ENCODE measurements at regions not wholly inside any gene's neighbourhood (a gene's known extent, or its start where the extent isn't known, plus 50 kb on each side); places are given as distances from the start of the nearest gene placed in this dataset.

DNA sequence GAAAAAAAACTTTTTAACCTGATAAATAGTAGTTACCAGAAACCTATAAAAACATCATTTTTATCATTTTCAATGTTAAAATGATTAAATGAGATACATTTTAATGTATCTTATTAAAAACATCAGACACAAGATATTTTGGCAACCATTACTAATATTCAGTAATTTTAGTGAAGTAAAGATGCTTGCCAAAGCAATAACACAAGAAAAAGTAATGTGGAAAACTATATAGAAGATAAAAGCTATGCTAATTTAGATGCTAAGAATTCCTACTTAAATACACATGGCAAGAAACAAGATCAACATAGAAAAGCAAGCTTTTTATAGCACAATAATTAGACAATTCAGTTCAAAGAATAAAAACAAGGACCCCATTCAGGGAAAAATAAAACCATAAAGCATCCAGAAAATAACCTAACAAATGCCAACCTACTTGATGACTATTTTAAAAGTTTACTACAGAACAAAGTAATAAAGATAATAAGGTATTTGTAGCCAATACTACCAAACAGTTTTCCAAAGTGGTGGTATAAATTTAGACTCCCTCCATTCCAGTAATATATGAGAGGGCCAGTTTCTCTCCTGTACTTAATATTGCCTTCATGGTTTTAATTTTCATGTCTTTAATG lies 489.5 kb downstream of the CDH2 start:
- Mint-ChIP-seq H3K27ac (no peak overlapping the region), H3K4me1 (no peaks in the 10 kb centered on the region), H3K27me3 (ENCODE audit: low read depth in 3 of 3) (no peaks in the 10 kb centered on the region), H3K4me3 (no peak overlapping the region), H3K9me3 (peaks cover 0 to 24% (median 4%) of the 10 kb centered on the region in 6 donors), H3K36me3 (no peaks in the 10 kb centered on the region)
- DNase-seq = no peak

DNA sequence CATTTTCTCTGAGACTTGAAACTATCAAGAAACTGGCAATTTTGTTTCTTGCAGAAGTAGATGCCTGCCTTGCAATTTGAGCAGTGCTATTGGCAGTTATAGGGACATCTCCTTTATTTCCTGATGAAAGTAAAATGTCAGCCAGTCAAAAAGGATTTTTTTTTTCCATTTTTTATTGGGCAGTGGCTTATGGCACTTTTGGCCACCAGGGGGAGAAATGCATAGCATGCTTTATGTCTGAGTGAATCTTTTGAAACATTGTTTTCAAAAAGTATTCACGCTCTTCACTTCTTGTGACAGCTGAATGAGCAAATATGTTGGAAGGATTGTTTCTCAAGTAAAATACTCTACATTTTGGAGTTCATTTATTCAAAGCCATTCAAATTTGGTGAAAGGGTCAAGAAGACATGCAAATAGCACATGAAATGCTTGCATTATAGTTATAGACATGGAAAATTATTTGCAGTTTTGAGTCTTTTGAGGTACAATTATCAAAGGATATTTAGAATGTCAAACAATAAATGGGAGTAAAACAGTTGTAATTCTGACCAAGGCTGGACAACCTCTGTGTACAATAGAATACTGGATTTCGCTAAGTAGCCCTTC lies 491.0 kb downstream of the CDH2 start:
- Mint-ChIP-seq H3K4me3 (no peak overlapping the region), H3K27me3 (ENCODE audit: low read depth in 3 of 3) (no peaks in the 10 kb centered on the region), H3K9me3 (peaks cover 0 to 15% (median 4%) of the 10 kb centered on the region in 6 donors), H3K27ac (no peak overlapping the region), H3K4me1 (no peaks in the 10 kb centered on the region), H3K36me3 (no peaks in the 10 kb centered on the region)
- no peak for DNase-seq

DNA sequence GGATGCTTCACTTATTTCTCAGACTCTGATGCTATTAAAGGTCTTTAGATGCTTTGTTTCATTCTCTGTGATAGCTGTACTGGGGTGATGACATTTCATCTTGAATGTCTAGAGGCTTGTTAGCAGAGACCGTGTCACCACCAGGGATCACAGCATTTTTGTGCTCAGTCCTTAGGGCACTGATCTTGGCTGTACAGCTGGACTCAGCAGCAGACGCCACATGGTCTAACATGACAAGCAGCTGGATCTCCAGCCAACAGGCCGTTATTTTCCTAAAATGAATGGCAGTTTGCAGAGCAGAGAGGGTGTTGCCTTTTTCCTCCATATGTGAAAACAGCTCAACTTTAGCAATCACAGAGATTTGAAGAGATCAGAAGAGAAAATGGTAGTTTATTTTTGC lies 491.8 kb downstream of the CDH2 start:
- peaks cover 0 to 15% (median 4%) of the 10 kb centered on the region in 6 donors for H3K9me3 Mint-ChIP-seq
- no peaks in the 10 kb centered on the region for H3K27me3 Mint-ChIP-seq (ENCODE audit: low read depth in 3 of 3)
- no peak overlapping the region for H3K4me3 Mint-ChIP-seq
- H3K4me1 Mint-ChIP-seq = no peaks in the 10 kb centered on the region
- H3K27ac Mint-ChIP-seq = no peak overlapping the region
- no peak for DNase-seq
- H3K36me3 Mint-ChIP-seq = no peaks in the 10 kb centered on the region

DNA sequence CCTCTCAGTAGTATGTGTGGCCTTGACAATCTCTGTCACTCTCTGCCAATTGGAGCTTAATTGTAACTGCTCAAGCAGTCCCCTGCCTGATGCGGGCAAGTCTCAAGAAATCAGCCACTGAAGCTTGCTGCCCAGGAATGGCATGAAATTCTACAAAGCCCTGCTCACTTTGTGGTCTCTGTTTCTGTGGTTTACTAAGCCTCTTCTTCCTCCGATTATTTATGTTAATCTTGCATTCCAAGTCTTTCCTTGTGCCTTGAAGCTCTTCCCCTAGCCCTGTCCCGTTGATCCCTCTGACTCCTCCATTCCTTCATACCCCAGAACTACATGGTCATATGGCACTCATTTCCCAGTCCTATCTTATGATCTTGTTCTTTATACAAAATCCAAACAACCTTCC lies 489.3 kb upstream of the CHST9 start:
- peaks cover 4 to 17% (median 11%) of the 10 kb centered on the region in 6 donors for H3K9me3 Mint-ChIP-seq
- H3K4me3 Mint-ChIP-seq = no peak overlapping the region
- H3K36me3 Mint-ChIP-seq = peaks cover 0 to 5% (median 0%) of the 10 kb centered on the region in 3 donors
- H3K27ac Mint-ChIP-seq = no peak overlapping the region
- DNase-seq = no peak
- H3K27me3 Mint-ChIP-seq (ENCODE audit: low read depth in 3 of 3) = no peaks in the 10 kb centered on the region
- no peaks in the 10 kb centered on the region for H3K4me1 Mint-ChIP-seq

DNA sequence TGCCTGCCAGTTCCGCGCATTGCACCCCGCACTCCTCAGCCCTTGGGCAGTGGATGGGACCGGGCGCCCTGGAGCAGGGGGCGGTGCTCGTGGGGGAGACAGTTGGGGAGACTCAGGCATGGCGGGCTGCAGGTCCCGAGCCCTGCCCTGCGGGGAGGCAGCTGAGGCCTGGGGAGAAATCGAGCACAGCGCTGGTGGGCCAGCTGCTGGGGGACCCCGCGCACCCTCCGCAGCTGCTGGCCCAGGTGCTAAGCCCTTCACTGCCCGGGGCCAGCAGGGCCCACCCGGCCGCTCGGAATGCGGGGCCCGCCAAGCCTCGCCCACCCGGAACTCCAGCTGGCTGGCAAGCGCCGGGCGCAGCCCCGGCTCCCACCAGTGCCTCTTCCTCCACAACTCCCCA lies 488.8 kb upstream of the CHST9 start:
- Mint-ChIP-seq H3K4me3 (no peak overlapping the region), H3K36me3 (peaks cover 0 to 5% (median 0%) of the 10 kb centered on the region in 3 donors), H3K9me3 (peaks cover 4 to 17% (median 11%) of the 10 kb centered on the region in 6 donors), H3K27ac (no peak overlapping the region), H3K27me3 (ENCODE audit: low read depth in 3 of 3) (no peaks in the 10 kb centered on the region), H3K4me1 (no peaks in the 10 kb centered on the region)
- no peak for DNase-seq

DNA sequence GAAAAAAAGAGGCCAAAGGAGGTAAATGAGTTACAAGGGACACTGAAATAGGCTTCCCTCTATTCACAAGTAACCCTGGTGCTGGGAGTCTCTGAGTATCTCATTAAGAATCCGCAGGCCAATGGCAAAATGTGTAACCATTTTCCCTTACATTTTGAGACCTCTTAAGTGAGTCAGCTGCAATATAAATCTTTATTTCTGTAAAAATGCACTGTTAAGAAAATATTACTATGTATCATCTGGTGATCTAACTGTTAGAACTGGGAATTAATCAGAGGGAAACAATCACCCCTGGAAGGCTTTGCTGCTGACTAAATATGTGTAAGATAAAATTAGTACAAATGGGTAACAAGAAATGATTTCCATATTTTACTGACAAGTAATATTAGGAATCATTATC lies 483.1 kb upstream of the CHST9 start:
- Mint-ChIP-seq H3K4me1 (no peaks in the 10 kb centered on the region), H3K36me3 (no peaks in the 10 kb centered on the region), H3K27ac (no peak overlapping the region), H3K9me3 (peaks cover 0 to 13% (median 8%) of the 10 kb centered on the region in 6 donors), H3K4me3 (no peak overlapping the region), H3K27me3 (ENCODE audit: low read depth in 3 of 3) (peaks cover 0 to 2% (median 2%) of the 10 kb centered on the region in 3 donors)
- DNase-seq = no peak

DNA sequence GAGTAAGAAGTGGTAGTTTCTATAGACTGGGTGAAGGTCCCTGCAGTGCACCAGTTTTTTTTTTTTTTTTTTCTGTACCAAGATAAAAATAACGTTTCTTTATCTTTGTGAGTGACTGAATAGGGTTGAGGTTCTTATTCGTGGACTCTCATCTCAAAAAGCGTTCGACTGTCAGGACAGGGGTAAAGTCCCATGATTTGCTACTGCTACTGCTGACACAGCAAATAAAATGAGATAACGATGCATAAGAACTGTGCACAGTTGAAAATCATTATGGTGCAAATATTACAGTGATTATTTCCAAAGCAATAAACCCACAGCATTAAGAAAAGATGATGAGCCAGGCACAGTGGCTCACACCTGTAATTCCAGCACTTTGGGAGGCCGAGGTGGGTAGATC lies 482.0 kb upstream of the CHST9 start:
- Mint-ChIP-seq H3K9me3 (peaks cover 0 to 13% (median 7%) of the 10 kb centered on the region in 6 donors), H3K27ac (no peak overlapping the region), H3K36me3 (no peaks in the 10 kb centered on the region), H3K4me1 (no peaks in the 10 kb centered on the region), H3K27me3 (ENCODE audit: low read depth in 3 of 3) (peaks cover 0 to 2% (median 2%) of the 10 kb centered on the region in 3 donors), H3K4me3 (no peak overlapping the region)
- DNase-seq = no peak

DNA sequence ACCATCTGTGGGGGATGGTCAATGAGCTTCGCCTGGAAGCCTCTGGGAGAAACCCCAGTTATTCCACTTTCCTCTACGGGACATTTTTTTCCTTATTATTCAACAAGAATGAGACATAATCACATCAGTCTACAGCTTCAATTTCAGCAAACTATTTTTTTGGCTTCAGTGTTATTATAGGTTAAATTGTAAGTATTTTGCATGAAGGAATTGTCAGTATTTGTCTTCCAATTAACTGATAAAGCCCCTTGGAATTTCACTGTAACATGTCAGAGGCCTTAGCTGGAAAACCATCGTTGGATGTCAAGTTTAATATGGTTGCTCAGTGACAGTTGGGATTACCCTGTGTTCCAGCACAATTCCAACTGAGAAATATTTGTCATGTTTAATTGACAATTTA lies 480.9 kb upstream of the CHST9 start:
- no peaks in the 10 kb centered on the region for H3K4me1 Mint-ChIP-seq
- no peak for DNase-seq
- no peaks in the 10 kb centered on the region for H3K36me3 Mint-ChIP-seq
- H3K27ac Mint-ChIP-seq = no peak overlapping the region
- no peak overlapping the region for H3K4me3 Mint-ChIP-seq
- peaks cover 0 to 9% (median 5%) of the 10 kb centered on the region in 6 donors for H3K9me3 Mint-ChIP-seq
- peaks cover 0 to 2% (median 2%) of the 10 kb centered on the region in 3 donors for H3K27me3 Mint-ChIP-seq (ENCODE audit: low read depth in 3 of 3)

DNA sequence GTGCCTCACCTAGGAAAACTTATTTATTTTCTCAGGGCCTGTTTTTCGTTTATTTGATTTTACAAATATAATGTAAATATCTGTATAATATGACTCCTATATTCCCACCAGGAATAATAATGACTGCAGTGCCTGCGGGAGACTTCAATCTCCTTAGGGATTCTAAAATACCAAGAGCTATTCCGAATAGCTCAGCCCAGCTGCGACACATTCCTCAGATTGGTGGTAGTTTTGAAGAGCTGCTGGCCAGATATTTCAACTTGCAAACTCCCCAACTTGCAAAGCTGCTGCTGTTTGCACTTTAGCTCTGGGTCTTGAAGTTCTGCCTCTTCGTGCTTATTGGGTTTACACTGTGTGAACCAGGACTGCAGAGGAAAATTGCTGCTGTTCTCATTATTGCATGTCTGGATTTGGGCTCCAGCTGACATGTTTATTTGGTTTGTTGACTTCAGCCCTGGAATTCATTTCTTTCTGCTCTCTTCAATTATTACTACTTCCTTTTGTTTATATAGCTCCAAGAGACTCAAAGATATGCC lies 480.2 kb upstream of the CHST9 start:
- no peak for DNase-seq
- Mint-ChIP-seq H3K27me3 (ENCODE audit: low read depth in 3 of 3) (peaks cover 0 to 2% (median 2%) of the 10 kb centered on the region in 3 donors), H3K9me3 (peaks cover 0 to 7% (median 5%) of the 10 kb centered on the region in 6 donors), H3K27ac (no peak overlapping the region), H3K4me3 (no peak overlapping the region), H3K4me1 (no peaks in the 10 kb centered on the region), H3K36me3 (no peaks in the 10 kb centered on the region)

DNA sequence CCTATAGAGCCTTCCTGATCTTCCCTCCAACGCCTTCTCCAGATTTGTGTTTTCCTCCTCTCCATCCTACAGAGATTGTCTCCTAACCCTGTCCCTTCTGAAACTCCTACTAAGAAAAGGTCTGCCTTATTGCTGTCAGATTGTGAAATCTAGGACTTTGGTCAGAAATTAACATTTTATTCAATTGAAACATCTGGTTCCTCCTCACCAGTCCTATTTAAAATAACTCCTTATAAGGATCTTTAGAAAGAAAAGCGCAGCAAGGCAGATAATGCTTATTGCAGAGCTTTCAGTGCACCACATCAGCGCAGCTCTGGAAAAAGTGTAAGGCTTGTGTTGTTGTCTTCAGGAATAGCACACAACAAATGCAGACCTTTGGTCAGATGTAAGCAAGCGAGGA lies 477.8 kb upstream of the CHST9 start:
- H3K9me3 Mint-ChIP-seq = peaks cover 0 to 17% (median 6%) of the 10 kb centered on the region in 6 donors
- DNase-seq = no peak
- no peaks in the 10 kb centered on the region for H3K36me3 Mint-ChIP-seq
- H3K4me1 Mint-ChIP-seq = no peaks in the 10 kb centered on the region
- no peak overlapping the region for H3K4me3 Mint-ChIP-seq
- peaks cover 0 to 2% (median 2%) of the 10 kb centered on the region in 3 donors for H3K27me3 Mint-ChIP-seq (ENCODE audit: low read depth in 3 of 3)
- H3K27ac Mint-ChIP-seq = no peak overlapping the region

DNA sequence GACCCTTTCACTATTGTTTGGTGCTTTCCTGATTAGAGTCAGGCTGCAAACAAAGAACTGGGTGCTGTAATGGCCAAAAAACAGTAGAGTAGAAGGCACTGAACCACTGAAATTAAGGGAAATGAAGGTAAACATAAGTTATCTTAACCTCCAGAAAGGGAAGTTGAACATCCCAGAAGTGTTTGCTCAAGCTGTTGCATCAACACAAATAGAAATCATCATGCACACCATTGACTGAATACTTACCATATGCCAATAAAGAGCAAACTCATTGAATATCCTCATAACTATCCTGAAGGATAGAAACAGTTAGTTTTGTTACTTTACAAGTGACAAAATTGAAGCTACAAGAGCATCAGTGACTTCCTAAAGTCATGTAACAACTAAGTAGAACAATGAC lies 477.4 kb upstream of the CHST9 start:
- no peak overlapping the region for H3K27ac Mint-ChIP-seq
- no peak overlapping the region for H3K4me3 Mint-ChIP-seq
- peaks cover 0 to 2% (median 0%) of the 10 kb centered on the region in 3 donors for H3K27me3 Mint-ChIP-seq (ENCODE audit: low read depth in 3 of 3)
- H3K9me3 Mint-ChIP-seq = peaks cover 0 to 17% (median 4%) of the 10 kb centered on the region in 6 donors
- no peaks in the 10 kb centered on the region for H3K36me3 Mint-ChIP-seq
- H3K4me1 Mint-ChIP-seq = no peaks in the 10 kb centered on the region
- DNase-seq = no peak

DNA sequence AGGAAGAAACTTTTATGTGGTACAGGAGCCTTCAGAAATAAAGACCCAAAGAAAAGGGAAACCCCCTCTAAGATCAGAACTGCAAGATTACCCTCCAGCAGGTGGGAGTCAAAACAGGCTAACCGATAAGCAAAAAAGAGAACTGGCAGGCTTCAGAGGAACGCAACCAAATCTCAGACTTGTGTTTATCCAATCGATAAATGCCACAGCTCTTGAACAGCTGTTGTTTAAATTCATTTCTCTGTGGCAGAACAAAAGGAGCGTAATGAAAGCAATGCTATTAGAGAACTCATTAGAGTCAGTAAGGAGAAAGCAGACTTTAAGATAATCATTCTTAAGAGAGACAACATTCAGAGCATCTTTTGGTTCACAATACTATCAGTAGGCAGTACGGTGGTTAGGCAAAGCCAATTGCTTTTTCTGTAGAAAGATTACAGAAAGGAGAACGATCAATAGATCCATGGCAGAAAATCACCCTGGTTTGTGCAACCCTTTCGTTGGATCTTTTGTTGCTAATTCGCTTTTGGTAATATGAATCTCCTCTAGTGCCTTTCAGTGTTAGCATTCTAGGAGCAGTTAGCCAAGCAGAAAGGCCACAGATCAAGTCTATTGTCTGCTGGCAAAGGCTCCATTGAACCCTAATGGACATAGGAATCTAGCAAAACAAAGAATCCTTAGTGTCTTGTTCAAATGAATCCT lies 476.4 kb upstream of the CHST9 start:
- H3K4me3 Mint-ChIP-seq = no peak overlapping the region
- peaks cover 0 to 17% (median 4%) of the 10 kb centered on the region in 6 donors for H3K9me3 Mint-ChIP-seq
- H3K4me1 Mint-ChIP-seq = no peaks in the 10 kb centered on the region
- no peak overlapping the region for H3K27ac Mint-ChIP-seq
- DNase-seq = no peak
- H3K36me3 Mint-ChIP-seq = no peaks in the 10 kb centered on the region
- peaks cover 0 to 3% (median 2%) of the 10 kb centered on the region in 3 donors for H3K27me3 Mint-ChIP-seq (ENCODE audit: low read depth in 3 of 3)

DNA sequence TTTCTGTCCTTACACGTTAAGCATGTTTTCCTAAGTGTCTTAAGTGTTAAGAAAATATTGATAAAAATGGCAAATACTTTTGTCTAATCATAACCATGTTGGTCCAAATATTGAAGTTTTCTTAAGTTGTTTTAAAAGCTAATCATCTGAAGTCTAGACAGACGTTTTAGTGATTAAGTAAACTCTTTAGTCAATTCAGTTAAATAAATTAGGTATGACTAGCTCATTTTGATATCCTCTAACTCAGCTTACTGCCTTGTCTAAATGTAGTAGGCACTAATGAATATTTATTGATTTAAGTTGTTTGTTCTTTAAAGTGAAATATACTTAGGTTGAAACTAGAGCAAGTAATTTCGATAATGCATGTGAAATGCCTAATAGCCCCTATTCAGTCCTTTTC lies 471.8 kb upstream of the CHST9 start:
- H3K4me3 Mint-ChIP-seq = no peak overlapping the region
- peaks cover 0 to 3% (median 2%) of the 10 kb centered on the region in 3 donors for H3K27me3 Mint-ChIP-seq (ENCODE audit: low read depth in 3 of 3)
- H3K27ac Mint-ChIP-seq = no peak overlapping the region
- H3K36me3 Mint-ChIP-seq = no peaks in the 10 kb centered on the region
- no peak for DNase-seq
- H3K9me3 Mint-ChIP-seq = peaks cover 0 to 14% (median 3%) of the 10 kb centered on the region in 6 donors
- no peaks in the 10 kb centered on the region for H3K4me1 Mint-ChIP-seq

DNA sequence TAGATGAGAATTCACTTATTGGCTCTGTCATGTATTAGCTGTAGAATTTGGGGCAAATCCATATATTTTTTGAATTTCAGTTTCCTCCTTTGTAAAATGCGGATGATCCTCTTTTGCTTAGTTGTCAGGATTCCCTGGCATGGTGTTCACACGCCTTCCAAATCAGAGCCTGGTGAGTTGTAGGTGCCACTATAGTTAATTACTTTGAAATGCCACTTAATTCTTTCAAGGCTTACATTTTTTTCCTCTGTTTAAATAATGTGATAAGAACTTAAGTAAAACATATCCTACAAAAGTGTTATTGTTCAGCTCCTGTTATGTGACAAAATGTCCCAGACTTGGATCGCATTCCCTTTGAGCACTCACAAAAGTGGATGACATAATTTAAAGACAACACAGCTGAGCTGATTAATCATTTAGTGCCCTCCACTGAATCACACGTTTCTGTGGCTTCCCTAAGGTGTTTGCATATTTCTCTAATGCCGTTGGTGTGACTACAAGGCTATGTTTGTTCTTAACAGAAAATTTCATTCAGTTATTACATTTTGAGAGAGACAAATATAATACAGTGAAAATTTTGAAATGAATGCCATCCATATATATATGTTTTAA lies 471.2 kb upstream of the CHST9 start:
- no peak for DNase-seq
- no peaks in the 10 kb centered on the region for H3K4me1 Mint-ChIP-seq
- H3K9me3 Mint-ChIP-seq = peaks cover 0 to 14% (median 5%) of the 10 kb centered on the region in 6 donors
- H3K4me3 Mint-ChIP-seq = no peak overlapping the region
- H3K27me3 Mint-ChIP-seq (ENCODE audit: low read depth in 3 of 3) = peaks cover 0 to 3% (median 2%) of the 10 kb centered on the region in 3 donors
- no peaks in the 10 kb centered on the region for H3K36me3 Mint-ChIP-seq
- no peak overlapping the region for H3K27ac Mint-ChIP-seq

All from immature natural killer cell (primary cell).